H9 (cell line): ENCODE measurements at regions not wholly inside any gene's neighbourhood (a gene's known extent, or its start where the extent isn't known, plus 50 kb on each side); places are given as distances from the start of the nearest gene placed in this dataset.

ENCODE experiments used
- DNase-seq: peaks from one replicate; pipeline ENCODE4 v3.0.0-alpha.2; 2017
- H2AFZ ChIP-seq: one replicate; pipeline ENCODE4 v1.6.1; 2013; ENCODE audit warnings: mild to moderate bottlenecking, low read length, control low read depth, moderate library complexity
- H2AK5ac ChIP-seq: 2 replicates; pipeline ENCODE4 v1.6.1; 2013; ENCODE audit warnings: low read length, control low read depth, mixed read lengths; ENCODE audit not compliant: insufficient read length
- H2BK120ac ChIP-seq: one replicate; pipeline ENCODE4 v1.6.1; 2013; ENCODE audit warnings: low read depth, mild to moderate bottlenecking, low read length, control low read depth, inconsistent platforms; ENCODE audit not compliant: poor library complexity, severe bottlenecking
- H2BK12ac ChIP-seq: 2 replicates; pipeline ENCODE4 v1.6.1; 2013; ENCODE audit warnings: low read length, control low read depth, mixed read lengths, low read depth; ENCODE audit not compliant: insufficient read length
- H2BK15ac ChIP-seq: 2 replicates; pipeline ENCODE4 v1.6.1; 2013; ENCODE audit warnings: low read depth, low read length, control low read depth
- H2BK20ac ChIP-seq: one replicate; pipeline ENCODE4 v1.6.1; 2013; ENCODE audit warnings: low read depth, mild to moderate bottlenecking, low read length, control low read depth, inconsistent platforms; ENCODE audit not compliant: poor library complexity, severe bottlenecking
- H2BK5ac ChIP-seq: 2 replicates; pipeline ENCODE4 v1.6.1; 2013; ENCODE audit warnings: low read length, control low read depth, mixed read lengths; ENCODE audit not compliant: insufficient read length
- H3K14ac ChIP-seq: 2 replicates; pipeline ENCODE4 v1.6.1; 2013; ENCODE audit warnings: low read length, control low read depth; ENCODE audit not compliant: insufficient read depth
- H3K18ac ChIP-seq: 2 replicates; pipeline ENCODE4 v1.6.1; 2013; ENCODE audit warnings: low read depth, mild to moderate bottlenecking, mixed read lengths, low read length, control low read depth; ENCODE audit not compliant: insufficient read length
- H3K23ac ChIP-seq: 2 replicates; pipeline ENCODE4 v1.6.1; 2013; ENCODE audit warnings: low read length, control low read depth, mixed read lengths, low read depth; ENCODE audit not compliant: insufficient read length
- H3K23me2 ChIP-seq: 2 replicates; pipeline ENCODE4 v1.6.1; 2013; ENCODE audit warnings: low read depth, mild to moderate bottlenecking, mixed read lengths, low read length, control low read depth; ENCODE audit not compliant: insufficient read length, poor library complexity, severe bottlenecking
- H3K27ac ChIP-seq: 2 replicates; pipeline ENCODE4 v1.5.1; 2013; ENCODE audit warnings: low read length, control low read depth, mixed read lengths, low read depth; ENCODE audit not compliant: insufficient read length
- H3K27me3 ChIP-seq: 2 replicates; pipeline ENCODE4 v1.6.1; 2013; ENCODE audit warnings: low read length, control low read depth, inconsistent platforms; ENCODE audit not compliant: insufficient read depth
- H3K4ac ChIP-seq: 2 replicates; pipeline ENCODE4 v1.6.1; 2013; ENCODE audit warnings: low read depth, mild to moderate bottlenecking, control low read depth, inconsistent platforms, low read length, moderate library complexity
- H3K4me1 ChIP-seq: 2 replicates; pipeline ENCODE4 v1.6.1; 2013; ENCODE audit warnings: low read length, control low read depth, inconsistent platforms; ENCODE audit not compliant: insufficient read depth
- H3K4me2 ChIP-seq: 2 replicates; pipeline ENCODE4 v1.6.1; 2013; ENCODE audit warnings: low read length, control low read depth, mixed read lengths; ENCODE audit not compliant: insufficient read length, insufficient read depth
- H3K56ac ChIP-seq: 2 replicates; pipeline ENCODE4 v1.6.1; 2013; ENCODE audit warnings: low read depth, mild to moderate bottlenecking, mixed read lengths, low read length, control low read depth; ENCODE audit not compliant: insufficient read length
- H3K79me1 ChIP-seq: 2 replicates; pipeline ENCODE4 v1.6.1; 2013; ENCODE audit warnings: low read depth, mild to moderate bottlenecking, moderate library complexity, low read length, control low read depth, inconsistent platforms; ENCODE audit not compliant: insufficient read depth, poor library complexity, severe bottlenecking
- H3K79me2 ChIP-seq: 2 replicates; pipeline ENCODE4 v1.6.1; 2013; ENCODE audit warnings: low read length, control low read depth, inconsistent platforms; ENCODE audit not compliant: insufficient read depth
- H3K9ac ChIP-seq: 2 replicates; pipeline ENCODE4 v1.6.1; 2013; ENCODE audit warnings: low read length, control low read depth, mixed read lengths; ENCODE audit not compliant: insufficient read length; ENCODE audit errors: extremely low read depth
- H3K9me3 ChIP-seq: one replicate; pipeline ENCODE4 v1.6.1; 2013; ENCODE audit warnings: low read depth, low read length, inconsistent platforms; ENCODE audit not compliant: control insufficient read depth
- H3T11ph ChIP-seq: one replicate; pipeline ENCODE4 v1.6.1; 2013; ENCODE audit warnings: mild to moderate bottlenecking, low read length, control low read depth, inconsistent platforms
- H4K20me1 ChIP-seq: one replicate; pipeline ENCODE4 v1.6.1; 2013; ENCODE audit not compliant: control insufficient read depth, insufficient read length, insufficient read depth
- H4K5ac ChIP-seq: 2 replicates; pipeline ENCODE4 v1.6.1; 2013; ENCODE audit warnings: low read depth, mild to moderate bottlenecking, mixed read lengths, low read length, control low read depth; ENCODE audit not compliant: insufficient read length
- H4K8ac ChIP-seq: replicated peaks from 2 replicates; pipeline ENCODE4 v1.6.1; 2013; ENCODE audit warnings: low read length, control low read depth, mixed read lengths, low read depth; ENCODE audit not compliant: insufficient read length
- H4K91ac ChIP-seq: 2 replicates; pipeline ENCODE4 v1.6.1; 2013; ENCODE audit warnings: low read depth, mild to moderate bottlenecking, moderate library complexity, mixed read lengths, low read length, control low read depth; ENCODE audit not compliant: insufficient read length
- H3K27ac Mint-ChIP-seq, 3 experiments: 2 replicates in 2 of 3; 3 replicates in 1 of 3; pipeline ENCODE4 v1.8.0; 2020 to 2021; ENCODE audit warnings: mixed read lengths in 3 of 3, mild to moderate bottlenecking in 1 of 3, moderate library complexity in 1 of 3
- H3K27me3 Mint-ChIP-seq: 2 replicates; pipeline ENCODE4 v1.8.0; 2021; ENCODE audit warnings: low read depth, mild to moderate bottlenecking, moderate library complexity, mixed read lengths
- H3K36me3 Mint-ChIP-seq, 3 experiments: 2 replicates in 2 of 3; 3 replicates in 1 of 3; pipeline ENCODE4 v1.8.0; 2020 to 2021; ENCODE audit warnings: low read depth in 3 of 3, mixed read lengths in 3 of 3; ENCODE audit not compliant: insufficient read depth in 1 of 3
- H3K4me1 Mint-ChIP-seq, 2 experiments: 2 replicates each; pipeline ENCODE4 v1.8.0; 2020; ENCODE audit warnings: mixed read lengths in 2 of 2
- H3K4me3 Mint-ChIP-seq, 2 experiments: 2 replicates in 1 of 2; 3 replicates in 1 of 2; pipeline ENCODE4 v1.8.0; 2020 to 2021; ENCODE audit warnings: mild to moderate bottlenecking in 2 of 2, mixed read lengths in 2 of 2, moderate library complexity in 1 of 2
- H3K9me3 Mint-ChIP-seq, 2 experiments: 2 replicates in 1 of 2; 3 replicates in 1 of 2; pipeline ENCODE4 v1.8.0; 2020; ENCODE audit warnings: mild to moderate bottlenecking in 2 of 2, mixed read lengths in 2 of 2, moderate library complexity in 1 of 2
- WGBS: extraction: QIAGEN DNeasy Blood & Tissue Kit; methylation state at CpG from one replicate; pipeline ENCODE4 v1.1.7; 2013; ENCODE audit warnings: missing lambda C conversion rate, low lambda C conversion rate, mixed read lengths; ENCODE audit not compliant: insufficient read length; ENCODE audit errors: extremely low coverage; 5-methylcytosine and 5-hydroxymethylcytosine counted together
- TF ChIP-seq, protein P1 (sequence below): fragments of 200-600 bp; sonication (generic); conservative IDR thresholded peaks from 3 replicates; pipeline ENCODE4 v1.8.0; 2021; ENCODE audit warnings: antibody characterized with exemption, mild to moderate bottlenecking

DNA sequence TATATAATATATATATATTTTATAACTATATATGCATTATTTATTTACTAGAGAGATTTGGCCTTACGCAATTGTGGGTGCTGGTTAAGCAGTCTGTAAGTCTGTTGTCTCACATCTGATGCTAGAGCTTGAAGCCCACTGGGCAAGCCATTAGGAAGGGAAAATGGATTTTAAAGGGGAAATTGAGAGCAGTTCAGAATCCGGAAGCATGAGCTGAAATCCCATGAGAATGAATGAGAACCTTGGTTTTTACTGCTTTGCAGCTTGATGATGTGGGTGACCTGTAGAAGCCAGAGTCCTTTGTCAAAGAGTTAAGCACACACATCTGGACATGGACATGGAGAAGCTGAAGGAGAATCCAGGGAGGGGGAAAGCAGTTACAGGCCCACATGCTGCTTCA lies 220.8 kb upstream of the DAB1 start:
- Histone ChIP-seq H3K4me2 (no peak overlapping the region), H3K79me1 (no peaks in the 10 kb centered on the region), H4K91ac (no peak overlapping the region), H3K4me1 (peaks cover 2% of the 10 kb centered on the region; the same call in 1 of the 2 replicates), H4K20me1 (no peaks in the 10 kb centered on the region), H3K23me2 (no peaks in the 10 kb centered on the region), H3K56ac (no peak overlapping the region), H4K5ac (no peak overlapping the region), H3K79me2 (no peaks in the 10 kb centered on the region), H2BK120ac (no peak overlapping the region), H2BK20ac (no peak overlapping the region), H2BK12ac (no peak overlapping the region), H3T11ph (no peak overlapping the region), H2AK5ac (no peak overlapping the region), H4K8ac (no peak overlapping the region), H2BK15ac (no peak overlapping the region), H3K27ac (no peak overlapping the region), H2BK5ac (no peak overlapping the region), H2AFZ (no peak overlapping the region), H3K9ac (no peak overlapping the region), H3K23ac (no peak overlapping the region), H3K4ac (no peak overlapping the region), H3K14ac (no peak overlapping the region), H3K27me3 (no peaks in the 10 kb centered on the region), H3K9me3 (no peaks in the 10 kb centered on the region), H3K18ac (no peak overlapping the region)
- WGBS, result no CpG with 5 or more reads among the region's 2 CpGs
- Mint-ChIP-seq H3K9me3 (no peaks in the 10 kb centered on the region), H3K36me3 (no peaks in the 10 kb centered on the region), H3K4me1 (peaks cover 7 to 13% of the 10 kb centered on the region in 2 experiments), H3K4me3 (no peak overlapping the region), H3K27me3 (peaks cover 2% of the 10 kb centered on the region), H3K27ac (no peak overlapping the region)
- TF ChIP-seq, protein P1, sequence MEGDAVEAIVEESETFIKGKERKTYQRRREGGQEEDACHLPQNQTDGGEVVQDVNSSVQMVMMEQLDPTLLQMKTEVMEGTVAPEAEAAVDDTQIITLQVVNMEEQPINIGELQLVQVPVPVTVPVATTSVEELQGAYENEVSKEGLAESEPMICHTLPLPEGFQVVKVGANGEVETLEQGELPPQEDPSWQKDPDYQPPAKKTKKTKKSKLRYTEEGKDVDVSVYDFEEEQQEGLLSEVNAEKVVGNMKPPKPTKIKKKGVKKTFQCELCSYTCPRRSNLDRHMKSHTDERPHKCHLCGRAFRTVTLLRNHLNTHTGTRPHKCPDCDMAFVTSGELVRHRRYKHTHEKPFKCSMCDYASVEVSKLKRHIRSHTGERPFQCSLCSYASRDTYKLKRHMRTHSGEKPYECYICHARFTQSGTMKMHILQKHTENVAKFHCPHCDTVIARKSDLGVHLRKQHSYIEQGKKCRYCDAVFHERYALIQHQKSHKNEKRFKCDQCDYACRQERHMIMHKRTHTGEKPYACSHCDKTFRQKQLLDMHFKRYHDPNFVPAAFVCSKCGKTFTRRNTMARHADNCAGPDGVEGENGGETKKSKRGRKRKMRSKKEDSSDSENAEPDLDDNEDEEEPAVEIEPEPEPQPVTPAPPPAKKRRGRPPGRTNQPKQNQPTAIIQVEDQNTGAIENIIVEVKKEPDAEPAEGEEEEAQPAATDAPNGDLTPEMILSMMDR, result no peak
- DNase-seq, result no peak
